H9 (cell line): ENCODE measurements at regions not wholly inside any gene's neighbourhood (a gene's known extent, or its start where the extent isn't known, plus 50 kb on each side); places are given as distances from the start of the nearest gene placed in this dataset.

ENCODE experiments used
- DNase-seq: peaks from one replicate; pipeline ENCODE4 v3.0.0-alpha.2; 2017
- H2AFZ ChIP-seq: one replicate; pipeline ENCODE4 v1.6.1; 2013; ENCODE audit warnings: mild to moderate bottlenecking, low read length, control low read depth, moderate library complexity
- H2AK5ac ChIP-seq: 2 replicates; pipeline ENCODE4 v1.6.1; 2013; ENCODE audit warnings: low read length, control low read depth, mixed read lengths; ENCODE audit not compliant: insufficient read length
- H2BK120ac ChIP-seq: one replicate; pipeline ENCODE4 v1.6.1; 2013; ENCODE audit warnings: low read depth, mild to moderate bottlenecking, low read length, control low read depth, inconsistent platforms; ENCODE audit not compliant: poor library complexity, severe bottlenecking
- H2BK12ac ChIP-seq: 2 replicates; pipeline ENCODE4 v1.6.1; 2013; ENCODE audit warnings: low read length, control low read depth, mixed read lengths, low read depth; ENCODE audit not compliant: insufficient read length
- H2BK15ac ChIP-seq: 2 replicates; pipeline ENCODE4 v1.6.1; 2013; ENCODE audit warnings: low read depth, low read length, control low read depth
- H2BK20ac ChIP-seq: one replicate; pipeline ENCODE4 v1.6.1; 2013; ENCODE audit warnings: low read depth, mild to moderate bottlenecking, low read length, control low read depth, inconsistent platforms; ENCODE audit not compliant: poor library complexity, severe bottlenecking
- H2BK5ac ChIP-seq: 2 replicates; pipeline ENCODE4 v1.6.1; 2013; ENCODE audit warnings: low read length, control low read depth, mixed read lengths; ENCODE audit not compliant: insufficient read length
- H3K14ac ChIP-seq: 2 replicates; pipeline ENCODE4 v1.6.1; 2013; ENCODE audit warnings: low read length, control low read depth; ENCODE audit not compliant: insufficient read depth
- H3K18ac ChIP-seq: 2 replicates; pipeline ENCODE4 v1.6.1; 2013; ENCODE audit warnings: low read depth, mild to moderate bottlenecking, mixed read lengths, low read length, control low read depth; ENCODE audit not compliant: insufficient read length
- H3K23ac ChIP-seq: 2 replicates; pipeline ENCODE4 v1.6.1; 2013; ENCODE audit warnings: low read length, control low read depth, mixed read lengths, low read depth; ENCODE audit not compliant: insufficient read length
- H3K23me2 ChIP-seq: 2 replicates; pipeline ENCODE4 v1.6.1; 2013; ENCODE audit warnings: low read depth, mild to moderate bottlenecking, mixed read lengths, low read length, control low read depth; ENCODE audit not compliant: insufficient read length, poor library complexity, severe bottlenecking
- H3K27ac ChIP-seq: 2 replicates; pipeline ENCODE4 v1.5.1; 2013; ENCODE audit warnings: low read length, control low read depth, mixed read lengths, low read depth; ENCODE audit not compliant: insufficient read length
- H3K27me3 ChIP-seq: 2 replicates; pipeline ENCODE4 v1.6.1; 2013; ENCODE audit warnings: low read length, control low read depth, inconsistent platforms; ENCODE audit not compliant: insufficient read depth
- H3K4ac ChIP-seq: 2 replicates; pipeline ENCODE4 v1.6.1; 2013; ENCODE audit warnings: low read depth, mild to moderate bottlenecking, control low read depth, inconsistent platforms, low read length, moderate library complexity
- H3K4me1 ChIP-seq: 2 replicates; pipeline ENCODE4 v1.6.1; 2013; ENCODE audit warnings: low read length, control low read depth, inconsistent platforms; ENCODE audit not compliant: insufficient read depth
- H3K4me2 ChIP-seq: 2 replicates; pipeline ENCODE4 v1.6.1; 2013; ENCODE audit warnings: low read length, control low read depth, mixed read lengths; ENCODE audit not compliant: insufficient read length, insufficient read depth
- H3K56ac ChIP-seq: 2 replicates; pipeline ENCODE4 v1.6.1; 2013; ENCODE audit warnings: low read depth, mild to moderate bottlenecking, mixed read lengths, low read length, control low read depth; ENCODE audit not compliant: insufficient read length
- H3K79me1 ChIP-seq: 2 replicates; pipeline ENCODE4 v1.6.1; 2013; ENCODE audit warnings: low read depth, mild to moderate bottlenecking, moderate library complexity, low read length, control low read depth, inconsistent platforms; ENCODE audit not compliant: insufficient read depth, poor library complexity, severe bottlenecking
- H3K79me2 ChIP-seq: 2 replicates; pipeline ENCODE4 v1.6.1; 2013; ENCODE audit warnings: low read length, control low read depth, inconsistent platforms; ENCODE audit not compliant: insufficient read depth
- H3K9ac ChIP-seq: 2 replicates; pipeline ENCODE4 v1.6.1; 2013; ENCODE audit warnings: low read length, control low read depth, mixed read lengths; ENCODE audit not compliant: insufficient read length; ENCODE audit errors: extremely low read depth
- H3K9me3 ChIP-seq: one replicate; pipeline ENCODE4 v1.6.1; 2013; ENCODE audit warnings: low read depth, low read length, inconsistent platforms; ENCODE audit not compliant: control insufficient read depth
- H3T11ph ChIP-seq: one replicate; pipeline ENCODE4 v1.6.1; 2013; ENCODE audit warnings: mild to moderate bottlenecking, low read length, control low read depth, inconsistent platforms
- H4K20me1 ChIP-seq: one replicate; pipeline ENCODE4 v1.6.1; 2013; ENCODE audit not compliant: control insufficient read depth, insufficient read length, insufficient read depth
- H4K5ac ChIP-seq: 2 replicates; pipeline ENCODE4 v1.6.1; 2013; ENCODE audit warnings: low read depth, mild to moderate bottlenecking, mixed read lengths, low read length, control low read depth; ENCODE audit not compliant: insufficient read length
- H4K8ac ChIP-seq: replicated peaks from 2 replicates; pipeline ENCODE4 v1.6.1; 2013; ENCODE audit warnings: low read length, control low read depth, mixed read lengths, low read depth; ENCODE audit not compliant: insufficient read length
- H4K91ac ChIP-seq: 2 replicates; pipeline ENCODE4 v1.6.1; 2013; ENCODE audit warnings: low read depth, mild to moderate bottlenecking, moderate library complexity, mixed read lengths, low read length, control low read depth; ENCODE audit not compliant: insufficient read length
- H3K27ac Mint-ChIP-seq, 3 experiments: 2 replicates in 2 of 3; 3 replicates in 1 of 3; pipeline ENCODE4 v1.8.0; 2020 to 2021; ENCODE audit warnings: mixed read lengths in 3 of 3, mild to moderate bottlenecking in 1 of 3, moderate library complexity in 1 of 3
- H3K27me3 Mint-ChIP-seq: 2 replicates; pipeline ENCODE4 v1.8.0; 2021; ENCODE audit warnings: low read depth, mild to moderate bottlenecking, moderate library complexity, mixed read lengths
- H3K36me3 Mint-ChIP-seq, 3 experiments: 2 replicates in 2 of 3; 3 replicates in 1 of 3; pipeline ENCODE4 v1.8.0; 2020 to 2021; ENCODE audit warnings: low read depth in 3 of 3, mixed read lengths in 3 of 3; ENCODE audit not compliant: insufficient read depth in 1 of 3
- H3K4me1 Mint-ChIP-seq, 2 experiments: 2 replicates each; pipeline ENCODE4 v1.8.0; 2020; ENCODE audit warnings: mixed read lengths in 2 of 2
- H3K4me3 Mint-ChIP-seq, 2 experiments: 2 replicates in 1 of 2; 3 replicates in 1 of 2; pipeline ENCODE4 v1.8.0; 2020 to 2021; ENCODE audit warnings: mild to moderate bottlenecking in 2 of 2, mixed read lengths in 2 of 2, moderate library complexity in 1 of 2
- H3K9me3 Mint-ChIP-seq, 2 experiments: 2 replicates in 1 of 2; 3 replicates in 1 of 2; pipeline ENCODE4 v1.8.0; 2020; ENCODE audit warnings: mild to moderate bottlenecking in 2 of 2, mixed read lengths in 2 of 2, moderate library complexity in 1 of 2
- WGBS: extraction: QIAGEN DNeasy Blood & Tissue Kit; methylation state at CpG from one replicate; pipeline ENCODE4 v1.1.7; 2013; ENCODE audit warnings: missing lambda C conversion rate, low lambda C conversion rate, mixed read lengths; ENCODE audit not compliant: insufficient read length; ENCODE audit errors: extremely low coverage; 5-methylcytosine and 5-hydroxymethylcytosine counted together
- TF ChIP-seq, protein P1 (sequence below): fragments of 200-600 bp; sonication (generic); conservative IDR thresholded peaks from 3 replicates; pipeline ENCODE4 v1.8.0; 2021; ENCODE audit warnings: antibody characterized with exemption, mild to moderate bottlenecking

GRCh38 chr18:78788161-78788560 is 191.5 kb upstream of the SALL3 start:
- H3K4me1 Mint-ChIP-seq, result no peaks in the 10 kb centered on the region
- Histone ChIP-seq H2AK5ac (no peak overlapping the region), H3K14ac (no peak overlapping the region), H2BK5ac (no peak overlapping the region), H3K79me2 (no peaks in the 10 kb centered on the region), H3T11ph (no peak overlapping the region), H3K9ac (no peak overlapping the region), H3K23ac (no peak overlapping the region), H4K5ac (no peak overlapping the region), H3K4me2 (no peak overlapping the region), H3K23me2 (no peaks in the 10 kb centered on the region), H3K4me1 (no peaks in the 10 kb centered on the region), H3K18ac (no peak overlapping the region), H3K9me3 (no peaks in the 10 kb centered on the region), H4K91ac (no peak overlapping the region), H2BK15ac (no peak overlapping the region), H2BK12ac (no peak overlapping the region), H2AFZ (no peak overlapping the region), H2BK120ac (no peak overlapping the region), H4K8ac (no peak overlapping the region), H3K56ac (no peak overlapping the region), H3K4ac (no peak overlapping the region), H3K27me3 (no peaks in the 10 kb centered on the region; the same call in 1 of the 2 replicates), H4K20me1 (no peaks in the 10 kb centered on the region), H3K79me1 (no peaks in the 10 kb centered on the region), H3K27ac (no peak overlapping the region), H2BK20ac (no peak overlapping the region)
- no peaks in the 10 kb centered on the region for H3K9me3 Mint-ChIP-seq
- no peak overlapping the region for H3K27ac Mint-ChIP-seq
- no peaks in the 10 kb centered on the region; a peak in 1 of 7 replicates for H3K36me3 Mint-ChIP-seq
- H3K27me3 Mint-ChIP-seq, result peaks cover 1% of the 10 kb centered on the region; the same call in 1 of the 2 replicates
- TF ChIP-seq, protein P1, sequence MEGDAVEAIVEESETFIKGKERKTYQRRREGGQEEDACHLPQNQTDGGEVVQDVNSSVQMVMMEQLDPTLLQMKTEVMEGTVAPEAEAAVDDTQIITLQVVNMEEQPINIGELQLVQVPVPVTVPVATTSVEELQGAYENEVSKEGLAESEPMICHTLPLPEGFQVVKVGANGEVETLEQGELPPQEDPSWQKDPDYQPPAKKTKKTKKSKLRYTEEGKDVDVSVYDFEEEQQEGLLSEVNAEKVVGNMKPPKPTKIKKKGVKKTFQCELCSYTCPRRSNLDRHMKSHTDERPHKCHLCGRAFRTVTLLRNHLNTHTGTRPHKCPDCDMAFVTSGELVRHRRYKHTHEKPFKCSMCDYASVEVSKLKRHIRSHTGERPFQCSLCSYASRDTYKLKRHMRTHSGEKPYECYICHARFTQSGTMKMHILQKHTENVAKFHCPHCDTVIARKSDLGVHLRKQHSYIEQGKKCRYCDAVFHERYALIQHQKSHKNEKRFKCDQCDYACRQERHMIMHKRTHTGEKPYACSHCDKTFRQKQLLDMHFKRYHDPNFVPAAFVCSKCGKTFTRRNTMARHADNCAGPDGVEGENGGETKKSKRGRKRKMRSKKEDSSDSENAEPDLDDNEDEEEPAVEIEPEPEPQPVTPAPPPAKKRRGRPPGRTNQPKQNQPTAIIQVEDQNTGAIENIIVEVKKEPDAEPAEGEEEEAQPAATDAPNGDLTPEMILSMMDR, result no peak
- no CpG with 5 or more reads among the region's 14 CpGs for WGBS
- no peak overlapping the region for H3K4me3 Mint-ChIP-seq
- DNase-seq, result no peak
